ENCODE measurements at regions not wholly inside any gene's neighbourhood (a gene's known extent, or its start where the extent isn't known, plus 50 kb on each side); places are given as distances from the start of the nearest gene placed in this dataset.

DNA sequence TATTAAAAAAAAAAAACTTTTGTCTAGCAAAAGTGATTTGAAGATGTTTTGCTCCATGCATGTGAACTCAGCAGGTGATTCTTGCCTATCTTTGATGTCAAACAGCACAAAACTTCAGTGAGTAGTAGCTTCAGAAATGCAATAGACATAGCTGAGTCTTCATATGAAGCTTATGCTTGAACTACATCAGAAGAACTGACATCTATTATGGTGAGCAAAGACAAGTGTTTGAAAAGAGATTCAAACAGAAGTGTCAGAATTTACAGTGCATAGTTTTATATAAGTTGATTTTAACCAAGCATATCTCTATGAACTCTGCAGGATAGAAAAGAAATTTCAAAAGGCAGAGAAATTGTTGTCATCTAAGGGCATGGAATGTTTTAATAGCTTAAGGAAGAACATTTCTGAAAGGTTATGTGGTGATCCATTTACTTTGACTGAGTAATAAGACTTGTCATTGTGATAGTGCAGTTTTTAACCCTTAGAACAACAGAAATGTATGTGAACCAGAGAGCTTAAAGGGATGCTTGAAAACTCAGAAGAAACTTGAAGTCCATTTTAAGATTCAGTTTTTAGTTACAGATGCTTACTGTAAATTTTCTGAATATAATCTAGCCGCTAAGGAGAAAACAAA lies 351.4 kb downstream of the MDFIC start:
- no peak overlapping the region for H3K4me3 ChIP-seq (ENCODE audit: low read depth, low read length)
- DNase-seq (ENCODE audit: low read depth, low spot score) = no peak
- ChIA-PET CTCF (interaction anchor here (0.8 to 1.9 kb wide), 2 partner anchors 408 kb away, joined by 3 to 4 read pairs; no protein-coding TSS in a partner anchor), POLR2A (no interaction called here)
- TF ChIP-seq, protein P1, sequence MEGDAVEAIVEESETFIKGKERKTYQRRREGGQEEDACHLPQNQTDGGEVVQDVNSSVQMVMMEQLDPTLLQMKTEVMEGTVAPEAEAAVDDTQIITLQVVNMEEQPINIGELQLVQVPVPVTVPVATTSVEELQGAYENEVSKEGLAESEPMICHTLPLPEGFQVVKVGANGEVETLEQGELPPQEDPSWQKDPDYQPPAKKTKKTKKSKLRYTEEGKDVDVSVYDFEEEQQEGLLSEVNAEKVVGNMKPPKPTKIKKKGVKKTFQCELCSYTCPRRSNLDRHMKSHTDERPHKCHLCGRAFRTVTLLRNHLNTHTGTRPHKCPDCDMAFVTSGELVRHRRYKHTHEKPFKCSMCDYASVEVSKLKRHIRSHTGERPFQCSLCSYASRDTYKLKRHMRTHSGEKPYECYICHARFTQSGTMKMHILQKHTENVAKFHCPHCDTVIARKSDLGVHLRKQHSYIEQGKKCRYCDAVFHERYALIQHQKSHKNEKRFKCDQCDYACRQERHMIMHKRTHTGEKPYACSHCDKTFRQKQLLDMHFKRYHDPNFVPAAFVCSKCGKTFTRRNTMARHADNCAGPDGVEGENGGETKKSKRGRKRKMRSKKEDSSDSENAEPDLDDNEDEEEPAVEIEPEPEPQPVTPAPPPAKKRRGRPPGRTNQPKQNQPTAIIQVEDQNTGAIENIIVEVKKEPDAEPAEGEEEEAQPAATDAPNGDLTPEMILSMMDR (IDR thresholded peaks at IDR 0.05; ENCODE audit: insufficient read depth, low read length, missing control alignments) = no peak

GRCh38 chr7:115271332-115272235 lies 349.7 kb downstream of the MDFIC start:
- DNase-seq (ENCODE audit: low read depth, low spot score) = peak; percentile 12
- TF ChIP-seq, protein P1 (IDR thresholded peaks at IDR 0.05; ENCODE audit: insufficient read depth, low read length, missing control alignments) = no peak
- CTCF ChIA-PET = interaction anchor here (1.6 kb wide), 1 partner anchor 406 kb away, joined by 3 read pairs; no protein-coding TSS in a partner anchor
- POLR2A ChIA-PET = no interaction called here
- H3K4me3 ChIP-seq (ENCODE audit: low read depth, low read length) = no peak overlapping the region

GRCh38 chr7:115269486-115269885 lies 347.6 kb downstream of the MDFIC start:
- CTCF ChIA-PET = no interaction called here
- POLR2A ChIA-PET = no interaction called here
- no peak overlapping the region for H3K4me3 ChIP-seq (ENCODE audit: low read depth, low read length)
- no peak for DNase-seq (ENCODE audit: low read depth, low spot score)
- TF ChIP-seq, protein P1 (IDR thresholded peaks at IDR 0.05; ENCODE audit: insufficient read depth, low read length, missing control alignments) = no peak

DNA sequence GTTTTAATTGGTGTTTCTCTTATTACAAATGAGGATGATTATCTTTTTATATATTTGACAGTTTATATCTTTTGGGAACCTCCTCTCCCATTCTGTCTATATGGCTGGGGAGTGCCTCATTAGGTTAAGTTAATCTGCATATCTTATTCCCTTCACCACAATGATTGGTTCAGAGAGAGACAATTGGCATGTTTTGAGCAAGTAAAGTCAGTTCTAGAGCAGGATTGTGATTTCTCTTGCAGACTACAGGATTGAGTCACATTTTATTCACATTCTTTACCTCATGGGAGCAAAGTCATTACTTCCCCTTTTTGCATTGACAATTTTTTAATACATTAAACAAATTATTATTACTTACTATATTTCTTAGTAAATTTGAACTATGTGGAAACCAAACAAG lies 345.6 kb downstream of the MDFIC start:
- H3K4me3 ChIP-seq (ENCODE audit: low read depth, low read length) = no peak overlapping the region
- ChIA-PET POLR2A (no interaction called here), CTCF (no interaction called here)
- TF ChIP-seq, protein P1 (IDR thresholded peaks at IDR 0.05; ENCODE audit: insufficient read depth, low read length, missing control alignments) = no peak
- no peak for DNase-seq (ENCODE audit: low read depth, low spot score)

DNA sequence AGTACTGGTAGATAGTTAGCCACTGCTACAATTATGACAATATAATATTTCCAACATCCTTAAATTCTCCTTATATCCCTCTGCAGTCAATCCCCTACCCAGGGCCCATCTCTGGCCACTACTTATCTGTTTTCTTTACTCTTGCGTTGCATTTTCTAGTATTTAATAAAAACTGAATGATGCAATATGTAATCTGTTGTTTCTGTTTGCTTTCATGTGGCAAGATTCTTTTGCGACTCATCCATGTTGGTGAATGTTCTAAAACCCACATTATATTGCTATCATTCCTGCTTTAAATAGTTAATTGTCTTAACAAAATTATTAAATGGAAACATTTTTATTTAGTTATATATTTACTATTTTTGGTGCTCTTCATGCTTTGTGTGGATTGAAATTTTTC lies 338.5 kb downstream of the MDFIC start:
- ChIA-PET CTCF (no interaction called here), POLR2A (no interaction called here)
- no peak overlapping the region for H3K4me3 ChIP-seq (ENCODE audit: low read depth, low read length)
- TF ChIP-seq, protein P1 (IDR thresholded peaks at IDR 0.05; ENCODE audit: insufficient read depth, low read length, missing control alignments) = no peak
- DNase-seq (ENCODE audit: low read depth, low spot score) = no peak

GRCh38 chr7:115252461-115252860 lies 330.6 kb downstream of the MDFIC start:
- POLR2A ChIA-PET = no interaction called here
- CTCF ChIA-PET = no interaction called here
- no peak for DNase-seq (ENCODE audit: low read depth, low spot score)
- TF ChIP-seq, protein P1 (IDR thresholded peaks at IDR 0.05; ENCODE audit: insufficient read depth, low read length, missing control alignments) = no peak
- H3K4me3 ChIP-seq (ENCODE audit: low read depth, low read length) = no peak overlapping the region
